ENCODE measurements at regions not wholly inside any gene's neighbourhood (a gene's known extent, or its start where the extent isn't known, plus 50 kb on each side); places are given as distances from the start of the nearest gene placed in this dataset.

GRCh38 chr2:83961512-83961911 lies 497.6 kb downstream of the SUCLG1 start:
- Histone ChIP-seq H4K20me1 (ENCODE audit: low read length) (no peaks in the 10 kb centered on the region), H3F3A (ENCODE audit: low read length, unreplicated experiment) (no peaks in the 10 kb centered on the region), H3K27ac (ENCODE audit: low read length) (no peak overlapping the region), H3K36me3 (ENCODE audit: low read depth, low read length) (no peaks in the 10 kb centered on the region), H3K4me1 (ENCODE audit: insufficient read depth, low read length) (no peaks in the 10 kb centered on the region), H3K27me3 (ENCODE audit: low read length) (no peaks in the 10 kb centered on the region), H2AFZ (ENCODE audit: low read length) (no peak overlapping the region), H3K9me2 (replicated peaks; ENCODE audit: low read length) (no peaks in the 10 kb centered on the region), H3K4me2 (ENCODE audit: low read length) (no peak overlapping the region), H3K4me3 (ENCODE audit: low read length) (no peak overlapping the region), H3K9ac (ENCODE audit: low read length) (no peak overlapping the region), H3K9me3 (ENCODE audit: low read length) (no peaks in the 10 kb centered on the region), H3K79me2 (ENCODE audit: low read length) (no peaks in the 10 kb centered on the region)
- CTCF ChIA-PET = no interaction called here
- intact Hi-C loops (cut with micrococcal nuclease) = no loop called here
- POLR2A ChIA-PET (ENCODE audit: unreplicated experiment) = no interaction called here
- TF ChIP-seq EZH2phosphoT487 (IDR thresholded peaks at IDR 0.05; ENCODE audit: borderline replicate concordance, low read length) (no peak), CTCF (conservative IDR thresholded peaks at IDR 0.05; ENCODE audit: low read depth, low read length) (no peak), EZH2 (IDR thresholded peaks at IDR 0.05; ENCODE audit: low read length, unreplicated experiment) (no peak)
- ATAC-seq (no peak), DNase-seq (no peak)
- no TSS peak for BruUV-seq (replicated peaks)

- Histone ChIP-seq H3K4me1 (ENCODE audit: insufficient read depth, low read length) (no peaks in the 10 kb centered on the region), H3K27me3 (ENCODE audit: low read length) (no peaks in the 10 kb centered on the region), H3K79me2 (ENCODE audit: low read length) (no peaks in the 10 kb centered on the region), H3K4me3 (ENCODE audit: low read length) (no peak overlapping the region), H3K36me3 (ENCODE audit: low read depth, low read length) (no peaks in the 10 kb centered on the region), H3K9ac (ENCODE audit: low read length) (no peak overlapping the region), H3K27ac (ENCODE audit: low read length) (no peak overlapping the region), H4K20me1 (ENCODE audit: low read length) (no peaks in the 10 kb centered on the region), H3F3A (ENCODE audit: low read length, unreplicated experiment) (no peaks in the 10 kb centered on the region), H2AFZ (ENCODE audit: low read length) (no peak overlapping the region), H3K4me2 (ENCODE audit: low read length) (no peak overlapping the region), H3K9me3 (ENCODE audit: low read length) (no peaks in the 10 kb centered on the region), H3K9me2 (replicated peaks; ENCODE audit: low read length) (no peaks in the 10 kb centered on the region)
- TF ChIP-seq CTCF (conservative IDR thresholded peaks at IDR 0.05; ENCODE audit: low read depth, low read length) (no peak), EZH2phosphoT487 (IDR thresholded peaks at IDR 0.05; ENCODE audit: borderline replicate concordance, low read length) (no peak), EZH2 (IDR thresholded peaks at IDR 0.05; ENCODE audit: low read length, unreplicated experiment) (no peak)
- POLR2A ChIA-PET (ENCODE audit: unreplicated experiment) = no interaction called here
- CTCF ChIA-PET = no interaction called here
- no TSS peak for BruUV-seq (replicated peaks)
- intact Hi-C loops (cut with micrococcal nuclease) = no loop called here
- DNase-seq (no peak), ATAC-seq (no peak)
Observed at GRCh38 chr2:83960371-83960770, 498.7 kb downstream of the SUCLG1 start.

GRCh38 chr2:83959266-83959665 lies 499.8 kb downstream of the SUCLG1 start:
- ATAC-seq (no peak), DNase-seq (no peak)
- intact Hi-C loops (cut with micrococcal nuclease) = no loop called here
- H2AFZ ChIP-seq (ENCODE audit: low read length) = no peak overlapping the region
- H3K9me3 ChIP-seq (ENCODE audit: low read length) = no peaks in the 10 kb centered on the region
- H3K4me1 ChIP-seq (ENCODE audit: insufficient read depth, low read length) = no peaks in the 10 kb centered on the region
- H3K4me3 ChIP-seq (ENCODE audit: low read length) = no peak overlapping the region
- H4K20me1 ChIP-seq (ENCODE audit: low read length) = no peaks in the 10 kb centered on the region
- no peaks in the 10 kb centered on the region for H3K9me2 ChIP-seq (replicated peaks; ENCODE audit: low read length)
- H3K27ac ChIP-seq (ENCODE audit: low read length) = no peak overlapping the region
- no peaks in the 10 kb centered on the region for H3F3A ChIP-seq (ENCODE audit: low read length, unreplicated experiment)
- no TSS peak for BruUV-seq (replicated peaks)
- H3K9ac ChIP-seq (ENCODE audit: low read length) = no peak overlapping the region
- CTCF ChIA-PET = no interaction called here
- POLR2A ChIA-PET (ENCODE audit: unreplicated experiment) = no interaction called here
- H3K4me2 ChIP-seq (ENCODE audit: low read length) = no peak overlapping the region
- no peak for TF ChIP-seq CTCF (conservative IDR thresholded peaks at IDR 0.05; ENCODE audit: low read depth, low read length)
- TF ChIP-seq EZH2 (IDR thresholded peaks at IDR 0.05; ENCODE audit: low read length, unreplicated experiment) = no peak
- no peak for TF ChIP-seq EZH2phosphoT487 (IDR thresholded peaks at IDR 0.05; ENCODE audit: borderline replicate concordance, low read length)
- H3K27me3 ChIP-seq (ENCODE audit: low read length) = no peaks in the 10 kb centered on the region
- no peaks in the 10 kb centered on the region for H3K36me3 ChIP-seq (ENCODE audit: low read depth, low read length)
- no peaks in the 10 kb centered on the region for H3K79me2 ChIP-seq (ENCODE audit: low read length)
